HG03354 (cell line): ENCODE measurements at regions not wholly inside any gene's neighbourhood (a gene's known extent, or its start where the extent isn't known, plus 50 kb on each side); places are given as distances from the start of the nearest gene placed in this dataset.

ENCODE experiments used
- ATAC-seq: cut with Tn5 transposase; IDR thresholded peaks from one replicate; pipeline ENCODE4 v1.9.1; 2021; ENCODE audit warnings: mild to moderate bottlenecking; ENCODE audit not compliant: unreplicated experiment, poor library complexity, severe bottlenecking

GRCh38 chr2:120875431-120875830 is 139.8 kb downstream of the GLI2 start:
- no peak for ATAC-seq

DNA sequence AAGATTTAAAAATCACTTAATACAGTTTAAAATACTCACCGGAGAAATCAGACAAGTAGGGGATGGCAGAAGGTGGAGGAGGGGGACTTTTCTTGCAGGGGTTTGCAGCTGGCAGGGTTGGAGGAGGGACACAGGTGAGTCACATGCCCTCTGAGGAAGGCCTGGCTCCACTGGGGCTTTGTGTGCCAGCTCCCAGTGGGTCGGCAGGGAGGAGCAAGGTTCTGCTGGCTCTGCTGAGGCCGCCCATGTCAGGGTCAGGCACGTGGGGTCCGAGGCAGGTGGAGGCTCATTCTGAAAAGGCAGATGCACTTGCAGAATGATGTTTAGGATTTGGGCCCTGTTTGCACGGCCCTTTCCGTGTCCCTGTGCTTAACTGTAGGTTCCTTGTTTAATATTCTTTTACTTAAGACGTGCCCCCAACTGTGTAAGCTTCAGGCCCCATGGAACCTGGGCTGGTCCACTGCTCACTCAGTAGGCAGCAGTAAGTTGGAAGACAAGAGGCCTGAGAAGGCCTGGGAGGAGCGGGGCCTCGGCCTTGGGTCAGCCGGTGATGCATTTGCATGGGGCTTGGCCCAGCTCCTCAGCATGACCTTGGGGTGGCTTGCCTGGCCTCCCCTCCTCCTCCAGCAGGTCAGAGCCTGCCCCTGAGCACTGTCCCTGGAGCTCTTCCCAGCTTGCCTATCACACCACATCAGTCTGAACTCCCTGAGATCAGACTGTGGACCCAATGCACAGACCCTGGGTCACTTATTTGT is 141.0 kb downstream of the GLI2 start:
- ATAC-seq: no peak

GRCh38 chr2:120877409-120877808 is 141.7 kb downstream of the GLI2 start:
- no peak for ATAC-seq

DNA sequence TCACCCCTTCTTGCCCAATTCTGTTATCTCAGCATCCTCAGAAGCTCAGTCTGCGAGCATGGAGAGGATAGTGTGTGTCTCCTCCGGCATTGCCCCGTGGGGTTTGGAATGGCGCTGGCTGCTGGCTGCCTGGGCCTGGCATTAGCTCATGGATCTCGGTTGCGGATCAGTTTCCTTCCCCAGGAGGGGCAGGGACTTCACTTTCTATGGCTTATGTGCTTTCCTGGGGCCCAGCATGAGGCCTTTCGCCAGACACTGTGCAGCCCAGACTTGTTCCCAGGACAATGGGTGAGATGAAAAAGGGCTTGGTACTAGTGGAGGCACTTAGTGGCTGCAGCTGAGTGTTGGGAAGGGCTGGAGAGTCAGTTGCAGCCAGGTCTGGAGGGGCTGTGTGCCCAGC is 143.3 kb downstream of the GLI2 start:
- ATAC-seq: no peak

DNA sequence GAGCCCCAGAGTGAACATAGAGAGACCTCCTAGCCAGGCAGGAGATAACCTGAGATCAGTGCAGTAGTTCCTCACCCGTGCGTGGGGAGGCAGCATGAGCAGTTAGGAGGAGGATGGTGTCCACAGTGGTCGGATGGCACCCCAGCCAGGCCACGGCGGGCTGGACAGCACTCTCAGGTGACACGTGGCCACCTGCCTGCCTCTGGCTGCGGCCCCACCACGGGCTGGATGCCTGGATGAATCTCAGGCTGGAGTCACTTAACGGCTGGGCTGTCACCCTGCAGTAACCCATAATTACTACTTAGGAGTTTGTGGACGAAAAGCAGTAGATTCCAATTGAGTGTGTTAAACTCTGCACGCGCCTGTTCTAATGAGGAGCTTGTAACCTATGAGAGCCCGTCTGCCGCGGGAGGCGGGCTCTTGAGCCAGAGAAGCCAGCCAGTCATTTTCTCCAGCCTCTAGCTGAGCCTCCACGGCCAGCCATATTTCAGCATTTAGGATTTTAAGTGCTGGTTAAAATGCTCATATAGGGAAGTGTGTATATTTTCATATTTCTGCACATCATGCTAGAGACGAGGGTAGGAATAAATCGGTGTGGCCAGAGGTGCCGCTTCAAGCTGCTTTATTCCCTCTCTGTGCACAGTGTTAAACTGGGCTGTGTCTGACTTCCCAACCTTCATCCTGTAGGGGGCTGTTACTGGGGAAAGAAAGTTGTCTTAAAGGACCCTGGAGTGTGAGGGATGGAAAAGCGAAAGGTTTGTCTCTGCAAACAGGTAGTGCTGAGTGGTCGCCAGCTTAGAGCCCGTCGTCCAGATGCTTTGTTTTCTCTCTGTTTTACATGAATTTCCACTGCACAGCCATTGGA is 144.0 kb downstream of the GLI2 start:
- ATAC-seq: no peak

DNA sequence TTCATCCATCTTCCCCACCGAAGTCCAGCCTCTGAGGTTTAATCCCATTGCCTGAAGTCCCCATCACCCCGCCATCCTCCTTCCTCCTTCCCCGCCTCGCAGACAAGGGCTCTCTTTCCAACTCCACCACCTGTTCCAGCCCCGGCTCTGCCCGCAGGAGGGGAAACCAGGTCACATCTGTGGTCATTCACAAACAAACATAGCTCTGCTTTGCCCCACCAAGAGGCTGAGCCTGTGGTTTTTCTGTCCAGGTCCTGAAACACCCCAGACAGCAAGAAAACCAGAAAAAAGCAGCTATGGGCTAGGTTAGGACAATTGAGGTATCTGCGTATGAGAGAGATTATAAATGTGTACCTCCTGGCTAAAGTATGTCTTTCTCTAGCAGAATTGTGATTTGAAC is 144.7 kb downstream of the GLI2 start:
- no peak for ATAC-seq

GRCh38 chr2:120881981-120882788 is 146.5 kb downstream of the GLI2 start:
- ATAC-seq: no peak

DNA sequence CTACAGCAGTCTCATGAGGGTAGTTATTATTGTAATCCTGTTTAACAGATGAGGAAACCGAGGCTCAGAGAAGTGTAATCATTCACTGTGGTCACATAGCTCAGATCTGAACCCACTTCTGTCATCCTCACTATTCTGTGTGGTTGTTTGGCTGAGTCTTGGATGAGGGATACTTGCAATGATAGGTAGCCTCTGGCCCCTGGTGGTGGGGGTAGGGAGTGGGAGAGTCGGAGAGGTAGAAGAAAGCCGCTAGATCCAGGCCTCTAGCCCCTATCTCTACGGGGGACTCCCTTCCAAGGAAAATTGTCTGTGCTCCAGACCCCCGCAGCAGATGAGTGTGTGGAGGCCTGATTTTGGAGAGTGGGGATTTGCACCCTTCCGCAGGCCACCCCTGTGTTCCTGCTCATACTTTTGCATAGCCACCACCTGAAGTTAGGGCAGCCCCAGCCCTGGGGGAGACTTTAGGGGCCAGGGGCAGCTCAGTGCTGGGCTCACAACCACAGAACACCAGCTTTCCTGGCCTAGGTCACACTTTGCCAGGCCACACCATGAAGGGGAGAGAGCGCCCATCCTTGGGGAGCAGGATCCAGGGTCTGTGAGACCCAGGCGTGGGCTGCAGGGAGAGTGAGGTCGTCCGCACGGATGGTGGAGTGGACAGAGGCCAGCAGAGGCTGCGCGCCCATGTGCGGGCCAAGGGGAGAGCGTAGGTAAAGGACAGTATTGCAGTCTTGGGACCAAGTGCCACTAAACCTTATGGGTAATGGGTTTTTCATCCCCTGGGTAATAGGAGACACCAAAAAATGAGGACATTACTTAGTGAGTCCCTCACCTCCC is 148.2 kb downstream of the GLI2 start:
- ATAC-seq: no peak

DNA sequence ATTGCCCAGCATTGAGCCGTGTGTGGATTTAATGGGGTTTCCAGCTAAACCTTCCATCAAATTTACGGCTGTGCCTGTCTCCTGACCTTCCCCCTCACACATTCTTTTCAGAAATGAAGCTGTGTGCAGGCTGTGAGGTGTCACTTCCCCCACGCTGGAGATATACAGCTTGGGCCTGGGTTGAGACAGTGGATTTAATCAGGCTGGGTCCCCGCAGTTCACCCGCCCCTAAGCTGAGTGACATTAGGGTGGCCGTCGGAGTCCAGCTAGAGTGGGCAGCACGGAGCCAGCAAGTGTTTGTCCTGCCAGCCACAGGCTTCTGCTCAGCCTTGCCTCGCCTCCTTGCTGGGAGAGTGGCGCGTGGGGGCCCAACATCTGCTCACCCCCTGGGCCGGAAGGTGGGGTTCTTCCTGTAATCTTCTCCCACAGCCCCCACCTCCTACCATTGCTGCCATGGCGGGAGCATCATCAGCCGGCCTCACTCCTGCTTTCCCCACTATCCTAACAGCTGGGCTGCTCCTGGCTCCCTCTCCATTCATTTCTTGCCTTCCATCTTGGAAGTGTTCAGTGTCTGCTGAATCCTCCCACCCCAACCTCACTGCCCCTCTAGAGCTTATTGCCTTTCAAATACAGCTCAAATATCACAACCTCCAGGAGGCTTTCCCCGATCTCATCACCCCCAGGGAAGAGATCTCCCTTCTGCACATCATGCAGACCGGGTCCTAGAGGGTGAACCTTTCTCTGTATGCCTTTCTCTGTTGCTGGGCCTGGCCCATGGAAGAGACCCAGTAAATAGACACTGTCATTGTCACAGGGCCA is 149.0 kb downstream of the GLI2 start:
- ATAC-seq: no peak

GRCh38 chr2:120885321-120885720 is 149.7 kb downstream of the GLI2 start:
- ATAC-seq: no peak

DNA sequence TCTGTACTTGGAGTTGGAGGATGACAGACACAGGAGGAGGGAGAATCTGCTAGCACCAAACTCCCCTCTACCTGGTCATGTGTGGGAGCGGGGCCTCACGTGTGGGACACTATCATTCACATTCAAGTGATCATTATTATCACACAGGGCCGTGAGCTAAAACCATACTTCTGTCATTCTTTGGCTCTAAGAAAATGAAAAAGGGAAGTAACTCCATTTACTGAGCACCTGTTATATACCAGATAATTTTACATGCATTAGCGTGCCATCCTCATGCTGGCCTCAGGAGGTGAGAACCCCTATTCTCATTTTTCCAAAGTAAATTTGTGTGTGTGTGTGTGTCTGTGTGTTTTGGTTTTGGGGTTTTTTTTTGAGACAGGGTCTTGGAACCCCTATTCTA is 150.1 kb downstream of the GLI2 start:
- no peak for ATAC-seq

GRCh38 chr2:120886534-120887319 is 151.1 kb downstream of the GLI2 start:
- ATAC-seq: no peak

DNA sequence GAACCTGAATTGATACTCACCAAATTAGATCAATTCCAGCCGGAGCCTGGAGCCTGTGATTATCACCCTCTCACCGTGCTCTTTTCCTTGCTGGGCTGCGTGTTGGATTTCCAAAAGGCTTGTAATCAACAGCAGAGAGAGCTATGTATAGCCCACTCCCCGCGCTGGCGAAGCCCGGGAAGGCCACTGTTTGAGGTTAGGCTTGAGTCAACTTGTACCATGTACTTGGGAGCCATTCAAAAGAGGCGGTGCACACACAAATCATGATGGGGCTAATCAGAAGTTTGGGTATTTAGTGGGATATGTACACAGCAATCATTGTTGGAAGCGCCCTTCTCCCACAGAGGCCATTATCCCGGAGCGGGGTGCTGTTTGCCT is 151.6 kb downstream of the GLI2 start:
- ATAC-seq: no peak

- no peak for ATAC-seq
Measured at GRCh38 chr2:120887741-120888231, 152.1 kb downstream of the GLI2 start.

DNA sequence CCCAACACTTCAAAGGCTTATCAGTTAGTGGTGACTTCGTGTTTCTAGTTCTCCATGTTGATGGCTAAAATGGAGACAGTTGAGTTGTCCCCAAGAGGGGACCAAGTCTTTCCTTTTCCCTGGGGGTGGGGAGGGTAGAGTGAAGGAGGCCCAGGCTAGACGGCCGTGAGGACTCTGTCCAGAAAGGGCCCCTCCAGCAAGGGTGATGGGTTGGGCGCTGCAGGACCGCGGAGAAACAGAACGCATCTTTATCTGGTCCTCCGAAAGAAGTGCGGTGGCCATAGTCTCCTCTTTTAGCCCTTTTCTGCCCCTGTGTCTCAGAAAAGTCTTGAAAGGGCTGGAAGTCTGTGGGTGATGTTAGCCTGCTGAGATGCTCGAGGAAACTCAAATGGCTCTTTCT is 153.2 kb downstream of the GLI2 start:
- ATAC-seq: no peak

DNA sequence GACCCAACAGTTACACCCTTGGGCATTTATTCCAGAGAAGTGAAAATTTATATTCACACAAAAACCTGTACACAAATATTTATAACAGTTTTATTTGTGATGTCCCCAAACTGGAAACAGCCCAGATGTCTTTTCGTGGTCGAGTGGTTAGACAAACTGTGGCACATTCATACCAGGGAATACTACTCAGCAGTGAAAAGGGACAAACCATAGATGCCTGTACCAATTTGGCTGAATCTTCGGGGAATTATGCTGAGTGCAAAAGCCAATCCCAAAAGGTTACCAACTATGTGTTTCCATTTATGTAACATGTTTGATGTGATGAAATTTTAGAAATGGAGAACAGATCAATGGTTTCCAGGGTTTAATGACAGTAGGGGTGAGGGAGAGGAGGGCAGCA is 154.3 kb downstream of the GLI2 start:
- ATAC-seq: no peak

GRCh38 chr2:120890566-120891360 is 155.1 kb downstream of the GLI2 start:
- ATAC-seq: no peak
